NCI-H187 (cell line): ENCODE measurements at regions not wholly inside any gene's neighbourhood (a gene's known extent, or its start where the extent isn't known, plus 50 kb on each side); places are given as distances from the start of the nearest gene placed in this dataset.
"Not testable (repeated sequence)": the region's sequence is repeated elsewhere in the genome, so short reads cannot be mapped to it uniquely, and the experiment has no call there.

Source experiments
- DNase-seq, 2 experiments: peaks; one replicate each; lab custom pipeline; 2025; lab: John Stamatoyannopoulos, UW

- DNase-seq = no peak
Observed at GRCh38 chr10:21141946-21142492, 244.9 kb upstream of the NEBL start.

DNA sequence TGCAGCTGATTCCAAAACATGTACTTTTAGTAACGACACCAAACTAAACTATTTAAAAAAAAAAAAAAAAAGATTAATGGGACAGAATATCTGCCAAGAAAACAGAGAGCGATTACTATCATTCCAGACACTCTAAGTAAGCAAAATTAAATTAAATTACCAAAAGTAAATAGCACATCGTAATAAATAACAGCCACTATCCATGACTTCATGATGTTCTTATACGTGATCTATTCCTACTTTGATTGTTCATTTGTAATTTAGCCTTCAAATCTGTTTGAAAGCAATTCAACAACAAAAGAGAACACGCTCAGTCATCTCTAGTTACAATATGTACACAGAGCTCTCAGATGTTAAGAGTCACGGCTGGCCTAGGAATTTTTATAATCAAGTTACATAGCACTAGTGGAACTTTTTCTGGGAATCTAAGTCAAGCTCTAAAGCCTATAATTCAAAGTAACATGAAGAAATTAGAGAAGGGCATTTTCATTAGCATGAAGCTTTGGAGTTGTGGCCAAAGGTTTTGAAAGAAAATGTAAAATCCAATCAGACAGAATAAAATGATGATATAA is 241.7 kb upstream of the NEBL start:
- no peak for DNase-seq

GRCh38 chr10:21135023-21135931 is 238.2 kb upstream of the NEBL start:
- DNase-seq = no peak

DNA sequence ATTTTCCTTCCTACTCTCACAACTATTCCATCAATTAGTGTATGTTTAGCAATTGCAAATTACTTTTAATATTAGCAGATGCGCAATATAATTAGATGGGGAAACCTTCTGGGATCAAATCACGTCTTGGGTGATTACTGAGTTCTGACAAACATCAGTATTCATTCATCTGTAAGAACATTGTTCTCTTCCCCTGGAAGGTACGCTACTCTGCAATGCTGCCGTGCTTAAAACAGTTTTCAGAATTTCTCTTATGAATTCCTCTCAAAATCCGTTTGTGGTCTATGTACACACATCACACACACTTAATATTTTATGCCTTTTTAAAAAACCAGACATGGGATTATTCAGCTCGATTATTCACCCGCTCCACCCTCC is 237.5 kb upstream of the NEBL start:
- DNase-seq = no peak

GRCh38 chr10:21130683-21131442 is 233.8 kb upstream of the NEBL start:
- no peak for DNase-seq

GRCh38 chr10:21130108-21130507 is 233.0 kb upstream of the NEBL start:
- DNase-seq = no peak

- no peak for DNase-seq
Observed at GRCh38 chr10:21125471-21126228, 228.5 kb upstream of the NEBL start.

DNA sequence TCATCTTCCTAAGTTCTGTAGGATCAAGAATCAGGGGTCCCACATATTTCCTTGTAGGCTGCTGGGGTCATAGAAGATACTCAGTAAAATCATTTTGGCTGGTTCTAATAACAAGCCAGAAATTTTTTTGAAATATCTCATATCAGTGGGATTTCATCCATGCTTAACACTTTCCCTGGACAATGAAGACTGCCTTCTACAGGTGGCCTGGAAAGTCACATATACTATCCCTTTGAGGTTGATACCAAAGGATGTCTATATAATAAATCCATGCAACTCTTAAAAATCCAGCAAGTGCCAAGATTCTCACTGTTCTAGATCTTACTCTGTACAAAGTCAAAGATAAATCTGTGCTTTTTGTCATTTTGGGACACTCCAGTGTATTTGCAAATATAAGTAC is 225.8 kb upstream of the NEBL start:
- DNase-seq = no peak

GRCh38 chr10:21121822-21122221 is 224.7 kb upstream of the NEBL start:
- not testable (repeated sequence) for DNase-seq

DNA sequence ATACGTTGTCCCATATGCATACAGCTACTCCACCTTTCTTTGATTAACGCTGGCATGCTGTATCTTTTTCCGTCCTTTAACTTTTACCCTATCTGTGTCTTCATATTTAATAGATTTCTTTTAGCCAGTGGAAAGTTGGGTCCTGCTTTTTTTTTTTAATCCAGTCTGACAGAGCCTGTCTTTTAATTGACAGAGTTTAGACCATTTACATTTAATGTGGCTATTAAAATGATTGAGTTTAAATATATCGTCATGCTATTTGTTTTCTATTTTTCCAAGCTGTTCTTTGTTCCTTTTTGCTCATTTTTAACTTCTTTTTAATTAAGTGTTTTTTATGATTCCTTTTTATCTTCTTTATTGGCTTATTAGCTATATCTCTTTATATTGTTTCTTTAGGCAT is 217.6 kb upstream of the NEBL start:
- DNase-seq = no peak

DNA sequence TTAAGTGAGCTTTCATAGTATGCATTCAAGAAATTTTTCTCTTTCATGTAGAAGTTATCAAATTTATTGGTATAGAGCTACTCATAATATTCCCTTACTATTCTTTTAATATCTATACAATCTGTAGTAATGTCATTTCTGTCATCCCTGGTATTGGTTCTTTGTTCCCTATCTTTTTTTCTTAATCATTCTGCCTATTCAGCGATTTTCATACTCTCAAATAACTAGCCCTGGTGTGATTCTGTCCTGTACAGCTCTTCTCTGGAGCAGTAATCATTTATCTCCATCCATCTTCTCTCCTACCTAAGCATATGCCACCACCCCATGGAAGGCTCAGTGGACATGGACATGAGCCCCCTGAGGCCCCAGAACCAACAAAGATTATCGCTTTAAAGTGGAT is 213.2 kb upstream of the NEBL start:
- DNase-seq = no peak

DNA sequence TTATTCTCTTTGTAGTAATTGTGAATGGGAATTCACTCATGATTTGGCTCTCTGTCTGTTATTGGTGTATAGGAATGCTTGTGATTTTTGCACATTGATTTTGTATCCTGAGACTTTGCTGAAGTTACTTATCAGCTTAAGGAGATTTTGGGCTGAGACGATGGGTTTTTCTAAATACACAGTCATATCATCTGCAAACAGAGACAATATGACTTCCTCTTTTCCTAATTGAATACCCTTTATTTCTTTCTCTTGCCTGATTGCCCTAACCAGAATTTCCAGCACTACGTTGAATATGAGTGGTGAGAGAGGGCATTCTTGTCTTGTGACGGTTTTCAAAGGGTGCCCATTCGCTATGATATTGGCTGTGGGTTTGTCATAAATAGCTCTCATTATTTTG is 209.8 kb upstream of the NEBL start:
- not testable (repeated sequence) for DNase-seq

DNA sequence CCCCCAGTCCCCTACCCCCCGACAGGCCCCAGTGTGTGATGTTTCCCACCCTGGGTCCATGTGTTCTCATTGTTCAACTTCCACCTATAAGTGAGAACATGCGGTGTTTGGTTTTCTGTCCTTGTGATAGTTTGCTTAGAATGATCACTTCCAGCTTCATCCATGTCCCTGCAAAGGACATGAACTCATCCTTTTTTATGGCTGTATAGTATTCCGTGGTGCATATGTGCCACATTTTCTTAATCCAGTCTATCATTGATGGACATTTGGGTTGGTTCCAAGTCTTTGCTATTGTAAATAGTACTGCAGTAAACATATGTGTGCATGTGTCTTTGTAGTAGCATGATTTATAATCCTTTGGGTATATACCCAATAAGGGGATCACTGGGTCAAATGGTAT is 208.2 kb upstream of the NEBL start:
- DNase-seq = not testable (repeated sequence)

DNA sequence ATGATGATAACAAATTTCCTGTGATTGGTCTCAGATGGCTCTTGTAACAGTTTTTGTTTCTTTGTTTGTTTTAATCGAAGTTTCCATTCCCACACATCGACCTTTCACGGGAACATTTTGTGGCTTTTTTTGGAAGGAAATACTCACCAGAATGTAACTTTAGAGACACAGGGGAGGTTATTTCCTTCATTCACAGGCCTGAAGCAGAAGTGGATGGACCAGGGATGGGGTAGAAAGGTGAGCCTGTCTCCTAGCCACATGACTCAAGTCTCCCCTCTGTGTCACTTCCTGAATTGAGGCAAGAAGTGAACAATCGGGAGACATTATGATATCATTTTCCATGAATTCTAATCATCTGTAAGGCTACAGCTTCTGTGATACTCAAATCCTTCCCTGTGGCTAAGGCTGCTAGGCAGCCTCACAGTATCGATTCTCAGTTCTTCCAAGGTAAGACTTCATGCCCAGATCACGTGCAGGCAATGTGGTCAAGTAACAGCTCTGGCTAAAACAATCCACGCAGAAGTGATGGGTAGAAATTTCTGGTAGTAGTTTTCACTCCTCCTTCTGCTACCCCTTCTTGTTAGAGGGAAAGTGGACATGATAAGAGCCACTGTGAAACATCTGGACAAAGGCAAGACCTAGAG is 203.9 kb upstream of the NEBL start:
- no peak for DNase-seq

- no peak for DNase-seq
Observed at GRCh38 chr10:21100190-21100589, 203.1 kb upstream of the NEBL start.

GRCh38 chr10:21099291-21100062 is 202.4 kb upstream of the NEBL start:
- no peak for DNase-seq

GRCh38 chr10:21097926-21098355 is 200.8 kb upstream of the NEBL start:
- DNase-seq = no peak

DNA sequence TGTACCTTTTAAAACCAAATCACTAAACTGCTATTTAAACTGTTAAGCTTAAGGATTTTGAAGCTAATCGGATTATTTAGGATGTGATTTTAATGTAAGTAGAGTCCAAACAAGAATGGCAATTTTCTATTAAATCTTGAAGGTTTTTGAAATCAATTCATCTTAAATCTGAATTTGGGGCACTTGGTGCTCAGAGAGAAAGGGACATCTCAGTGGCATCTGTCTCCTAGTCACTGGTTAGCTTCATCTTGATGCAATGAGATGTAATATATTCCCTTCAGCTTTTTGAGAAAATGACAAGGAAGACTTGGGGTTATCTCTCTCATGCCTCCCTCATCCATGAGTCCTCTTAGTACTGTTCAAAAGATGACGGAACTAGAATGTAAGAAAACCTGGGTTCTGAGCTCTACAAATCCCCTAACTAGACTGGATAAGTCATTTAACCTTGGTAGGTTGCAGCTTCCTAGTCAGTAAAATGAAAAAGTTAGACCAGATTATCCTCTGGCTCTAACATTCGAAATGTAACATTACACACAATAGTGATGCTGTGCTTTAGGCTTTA is 198.5 kb upstream of the NEBL start:
- no peak for DNase-seq

- no peak for DNase-seq
Observed at GRCh38 chr10:21095073-21095472, 198.0 kb upstream of the NEBL start.
